HepG2 (cell line): ENCODE measurements at regions not wholly inside any gene's neighbourhood (a gene's known extent, or its start where the extent isn't known, plus 50 kb on each side); places are given as distances from the start of the nearest gene placed in this dataset.

ENCODE experiments used
- ATAC-seq: fragments of 200-7000 bp; cut with Tn5 transposase; 3 replicates; pipeline ENCODE4 v1.9.1; 2020; ENCODE audit warnings: mild to moderate bottlenecking, moderate library complexity
- BruUV-seq: library from RNA; stranded (reverse); fragments of 400-500 nt; replicated peaks from 2 replicates; lab custom pipeline; 2021; lab: Mats Ljungman, UMichigan
- CTCF ChIA-PET: fragments of 300-600 bp; formaldehyde crosslinking; extraction: SDS; loops from one replicate; lab custom pipeline; 2021; ENCODE audit warnings: low total read pairs, inconsistent platforms, low intra/inter-chr PET ratio; lab: Yijun Ruan, JAX
- POLR2A ChIA-PET: fragments of 350-600 bp; sonication (Branson Sonifier 250); formaldehyde crosslinking; loops from one replicate; lab custom pipeline; 2020; ENCODE audit warnings: antibody characterized with exemption, inconsistent platforms; lab: Yijun Ruan, JAX
- DNase-seq: peaks from one replicate; pipeline ENCODE4 v3.0.0-alpha.2; 2015; ENCODE audit warnings: low spot score
- FAIRE-seq: peaks from 3 replicates; lab custom pipeline; 2011; peaks lifted over from hg19 to GRCh38; lab: Jason Lieb, UNC
- H2AFZ ChIP-seq: one replicate; pipeline ENCODE4 v1.6.1; 2011; ENCODE audit warnings: low read length, inconsistent platforms
- H3K27ac ChIP-seq: fragments of 300-600 bp; 3 replicates; pipeline ENCODE4 v1.8.0; 2011; ENCODE audit warnings: mixed run types, mild to moderate bottlenecking, mixed read lengths, low read length, inconsistent platforms; ENCODE audit not compliant: insufficient read depth; ENCODE audit errors: extremely low read length
- H3K27me3 ChIP-seq, 2 experiments: fragments of 200-600 bp in 1 of 2; 2 replicates in 1 of 2; 3 replicates in 1 of 2; pipeline versions ENCODE4 v1.6.0 to v1.8.0; 2011; ENCODE audit warnings: low read length in 2 of 2, mild to moderate bottlenecking in 2 of 2, moderate library complexity in 2 of 2, inconsistent platforms in 1 of 2; ENCODE audit not compliant: insufficient read depth in 2 of 2, control insufficient read depth in 1 of 2
- H3K36me3 ChIP-seq, 2 experiments: fragments of 200-600 bp in 1 of 2; replicated peaks in 1 of 2; 2 replicates in 1 of 2; 3 replicates in 1 of 2; pipeline versions ENCODE4 v1.5.1 to v1.8.0; 2011; ENCODE audit warnings: low read length in 2 of 2, inconsistent platforms in 1 of 2; ENCODE audit not compliant: insufficient read depth in 2 of 2, control insufficient read depth in 1 of 2
- H3K4me1 ChIP-seq: 2 replicates; pipeline ENCODE4 v1.5.1; 2012; ENCODE audit warnings: low read length, inconsistent platforms; ENCODE audit not compliant: insufficient read depth
- H3K4me2 ChIP-seq: 2 replicates; pipeline ENCODE4 v1.6.0; 2011; ENCODE audit warnings: low read depth, low read length, inconsistent platforms
- H3K4me3 ChIP-seq, 3 experiments: fragments of 200-600 bp in 1 of 3; sonication (generic), shearing (Covaris generic) in 1 of 3; replicated peaks in 1 of 3; 2 replicates each; pipeline ENCODE4 v1.5.1; 2011 to 2016; ENCODE audit warnings: low read length in 3 of 3, inconsistent platforms in 2 of 3, low read depth in 2 of 3, mild to moderate bottlenecking in 2 of 3, control low read depth in 1 of 3, mixed read lengths in 1 of 3; ENCODE audit not compliant: insufficient read depth in 1 of 3
- H3K79me2 ChIP-seq: one replicate; pipeline ENCODE4 v1.6.1; 2011; ENCODE audit warnings: low read length, inconsistent platforms; ENCODE audit not compliant: insufficient read depth
- H3K9ac ChIP-seq: 2 replicates; pipeline ENCODE4 v1.6.0; 2011; ENCODE audit warnings: mild to moderate bottlenecking, low read depth, low read length, inconsistent platforms; ENCODE audit not compliant: insufficient read depth
- H3K9me3 ChIP-seq: 2 replicates; pipeline ENCODE4 v1.5.1; 2012; ENCODE audit warnings: mild to moderate bottlenecking, low read length
- H4K20me1 ChIP-seq: 2 replicates; pipeline ENCODE4 v1.6.0; 2011; ENCODE audit warnings: inconsistent platforms, mild to moderate bottlenecking, low read length, moderate library complexity; ENCODE audit not compliant: insufficient read depth
- CBFB ChIP-seq: sonication (generic); formaldehyde crosslinking; IDR thresholded peaks from 2 replicates; pipeline ENCODE4 v1.4.0; 2020; ENCODE audit warnings: missing genetic modification reagents
- ISL2 ChIP-seq: sonication (generic); formaldehyde crosslinking; IDR thresholded peaks from 2 replicates; pipeline ENCODE4 v1.5.0; 2020; ENCODE audit warnings: missing genetic modification reagents
- MED13 ChIP-seq: sonication (generic); formaldehyde crosslinking; IDR thresholded peaks from 2 replicates; pipeline ENCODE4 v1.5.0; 2020; ENCODE audit warnings: missing genetic modification reagents
- PAXIP1 ChIP-seq: sonication (generic); formaldehyde crosslinking; conservative IDR thresholded peaks from 2 replicates; pipeline ENCODE4 v1.4.0; 2020; ENCODE audit warnings: mild to moderate bottlenecking, missing genetic modification reagents, moderate library complexity
- RFX3 ChIP-seq: IDR thresholded peaks from 2 replicates; pipeline ENCODE4 v1.6.1; 2016; ENCODE audit warnings: missing biosample characterization, missing genetic modification reagents
- TBX3 ChIP-seq: fragments of 450-650 bp; IDR thresholded peaks from 2 replicates; pipeline ENCODE4 v1.6.1; 2017; ENCODE audit warnings: antibody characterized with exemption, mild to moderate bottlenecking, inconsistent platforms, borderline replicate concordance
- ZBTB34 ChIP-seq: sonication (generic); formaldehyde crosslinking; IDR thresholded peaks from 2 replicates; pipeline ENCODE4 v1.8.0; 2022; ENCODE audit warnings: mild to moderate bottlenecking, missing genetic modification reagents
- ZFAT ChIP-seq: sonication (generic); formaldehyde crosslinking; conservative IDR thresholded peaks from 2 replicates; pipeline ENCODE4 v1.8.1; 2023; ENCODE audit warnings: missing genetic modification reagents, inconsistent platforms
- ZNF550 ChIP-seq: sonication (generic); formaldehyde crosslinking; IDR thresholded peaks from 2 replicates; pipeline ENCODE4 v1.4.0; 2020; ENCODE audit warnings: mild to moderate bottlenecking, missing genetic modification reagents, borderline replicate concordance
- ZNF607 ChIP-seq: sonication (generic); formaldehyde crosslinking; IDR thresholded peaks from 2 replicates; pipeline ENCODE4 v1.5.1; 2020; ENCODE audit warnings: missing genetic modification reagents, mild to moderate bottlenecking, borderline replicate concordance
- WGBS: methylation state at CpG from one replicate; pipeline ENCODE4 v1.1.6; 2017; ENCODE audit warnings: low lambda C conversion rate; 5-methylcytosine and 5-hydroxymethylcytosine counted together
- in situ Hi-C: cut with HindIII; loops from 2 replicates; pipeline ENCODE4 v1.10.0; 2017; ENCODE audit warnings: low pct_unique_long_range_greater_than_20kb; ENCODE audit not compliant: extremely low pct_ligation_motif_present
- intact Hi-C: fragments of 100-400 bp; cut with micrococcal nuclease; formaldehyde crosslinking; loops from one replicate; pipeline ENCODE4 v1.10.0; 2022; ENCODE audit not compliant: unreplicated experiment
- TF ChIP-seq, protein P1 (sequence below): sonication (generic); formaldehyde crosslinking; IDR thresholded peaks from 2 replicates; pipeline ENCODE4 v1.8.0; 2023; ENCODE audit warnings: mild to moderate bottlenecking, missing genetic modification reagents
- TF ChIP-seq, protein P2 (sequence below): sonication (generic); formaldehyde crosslinking; IDR thresholded peaks from 2 replicates; pipeline ENCODE4 v1.4.0; 2020; ENCODE audit warnings: missing genetic modification reagents, mild to moderate bottlenecking, borderline replicate concordance
- TF ChIP-seq, protein P3 (sequence below): sonication (generic); formaldehyde crosslinking; IDR thresholded peaks from 2 replicates; pipeline ENCODE4 v1.4.0; 2020; ENCODE audit warnings: missing genetic modification reagents

- FAIRE-seq (no peak), ATAC-seq (peak; percentile 100), DNase-seq (peak; percentile 97)
- Histone ChIP-seq H3K27ac (peak overlapping the region; percentile 50), H3K36me3 (no peaks in the 10 kb centered on the region), H4K20me1 (no peaks in the 10 kb centered on the region), H3K27me3 (no peaks in the 10 kb centered on the region), H3K4me2 (peak overlapping the region; percentile 46), H3K79me2 (no peaks in the 10 kb centered on the region), H3K9me3 (no peaks in the 10 kb centered on the region), H2AFZ (no peak overlapping the region), H3K4me3 (peak overlapping the region in 1 of 3 experiments; percentile 24; a peak in 1 of 6 replicates), H3K9ac (peak overlapping the region; percentile 27; the same call in 1 of the 2 replicates), H3K4me1 (peaks cover 42% of the 10 kb centered on the region)
- ChIA-PET CTCF (no interaction called here), POLR2A (interaction anchor here (0.8 to 2.7 kb wide), 10 partner anchors 11 to 1106 kb away, joined by 3 to 16 read pairs (median 8); partner anchors contain the start of gene EHBP1)
- no TSS peak for BruUV-seq
- in situ Hi-C loops: no loop called here
- intact Hi-C loops: loop anchor here (1.0 to 5.0 kb wide), 2 partner anchors 65 to 72 kb away; partner anchors contain the start of gene EHBP1
- 21% methylated on average over 2 of the region's 2 CpGs for WGBS
- TF ChIP-seq ZFAT (CRISPR knock-in tag) (no peak), MED13 (CRISPR knock-in tag) (0 out of 2 replicates have a peak, but pooled peaks have one; percentile 66), ISL2 (CRISPR knock-in tag) (peak; percentile 91), CBFB (CRISPR knock-in tag) (0 out of 2 replicates have a peak, but pooled peaks have one; percentile 44), ZNF550 (CRISPR knock-in tag) (no peak), PAXIP1 (CRISPR knock-in tag) (peak; percentile 95), RFX3 (CRISPR knock-in tag) (no peak), TBX3 (peak; percentile 26; the same call in 1 of the 2 replicates), ZNF607 (CRISPR knock-in tag) (peak; percentile 55; the same call in 1 of the 2 replicates), ZBTB34 (CRISPR knock-in tag) (0 out of 2 replicates have a peak, but pooled peaks have one; percentile 29)
- TF ChIP-seq, protein P1, sequence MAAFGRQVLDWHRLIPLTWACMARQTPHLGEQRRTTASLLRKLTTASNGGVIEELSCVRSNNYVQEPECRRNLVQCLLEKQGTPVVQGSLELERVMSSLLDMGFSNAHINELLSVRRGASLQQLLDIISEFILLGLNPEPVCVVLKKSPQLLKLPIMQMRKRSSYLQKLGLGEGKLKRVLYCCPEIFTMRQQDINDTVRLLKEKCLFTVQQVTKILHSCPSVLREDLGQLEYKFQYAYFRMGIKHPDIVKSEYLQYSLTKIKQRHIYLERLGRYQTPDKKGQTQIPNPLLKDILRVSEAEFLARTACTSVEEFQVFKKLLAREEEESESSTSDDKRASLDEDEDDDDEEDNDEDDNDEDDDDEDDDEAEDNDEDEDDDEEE (CRISPR knock-in tag): no peak
- TF ChIP-seq, protein P2, sequence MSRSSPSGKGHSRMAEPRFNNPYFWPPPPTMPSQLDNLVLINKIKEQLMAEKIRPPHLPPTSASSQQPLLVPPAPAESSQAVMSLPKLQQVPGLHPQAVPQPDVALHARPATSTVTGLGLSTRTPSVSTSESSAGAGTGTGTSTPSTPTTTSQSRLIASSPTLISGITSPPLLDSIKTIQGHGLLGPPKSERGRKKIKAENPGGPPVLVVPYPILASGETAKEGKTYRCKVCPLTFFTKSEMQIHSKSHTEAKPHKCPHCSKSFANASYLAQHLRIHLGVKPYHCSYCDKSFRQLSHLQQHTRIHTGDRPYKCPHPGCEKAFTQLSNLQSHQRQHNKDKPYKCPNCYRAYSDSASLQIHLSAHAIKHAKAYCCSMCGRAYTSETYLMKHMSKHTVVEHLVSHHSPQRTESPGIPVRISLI (CRISPR knock-in tag): peak; percentile 98
- TF ChIP-seq, protein P3, sequence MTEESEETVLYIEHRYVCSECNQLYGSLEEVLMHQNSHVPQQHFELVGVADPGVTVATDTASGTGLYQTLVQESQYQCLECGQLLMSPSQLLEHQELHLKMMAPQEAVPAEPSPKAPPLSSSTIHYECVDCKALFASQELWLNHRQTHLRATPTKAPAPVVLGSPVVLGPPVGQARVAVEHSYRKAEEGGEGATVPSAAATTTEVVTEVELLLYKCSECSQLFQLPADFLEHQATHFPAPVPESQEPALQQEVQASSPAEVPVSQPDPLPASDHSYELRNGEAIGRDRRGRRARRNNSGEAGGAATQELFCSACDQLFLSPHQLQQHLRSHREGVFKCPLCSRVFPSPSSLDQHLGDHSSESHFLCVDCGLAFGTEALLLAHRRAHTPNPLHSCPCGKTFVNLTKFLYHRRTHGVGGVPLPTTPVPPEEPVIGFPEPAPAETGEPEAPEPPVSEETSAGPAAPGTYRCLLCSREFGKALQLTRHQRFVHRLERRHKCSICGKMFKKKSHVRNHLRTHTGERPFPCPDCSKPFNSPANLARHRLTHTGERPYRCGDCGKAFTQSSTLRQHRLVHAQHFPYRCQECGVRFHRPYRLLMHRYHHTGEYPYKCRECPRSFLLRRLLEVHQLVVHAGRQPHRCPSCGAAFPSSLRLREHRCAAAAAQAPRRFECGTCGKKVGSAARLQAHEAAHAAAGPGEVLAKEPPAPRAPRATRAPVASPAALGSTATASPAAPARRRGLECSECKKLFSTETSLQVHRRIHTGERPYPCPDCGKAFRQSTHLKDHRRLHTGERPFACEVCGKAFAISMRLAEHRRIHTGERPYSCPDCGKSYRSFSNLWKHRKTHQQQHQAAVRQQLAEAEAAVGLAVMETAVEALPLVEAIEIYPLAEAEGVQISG (CRISPR knock-in tag): peak; percentile 43; the same call in 1 of the 2 replicates
Observed at GRCh38 chr2:62642429-62643099, 62.9 kb upstream of the EHBP1 start.
